Lower lobe of right lung (tissue), 2 donors: ENCODE measurements at regions not wholly inside any gene's neighbourhood (a gene's known extent, or its start where the extent isn't known, plus 50 kb on each side); places are given as distances from the start of the nearest gene placed in this dataset.
"Not testable (repeated sequence)": the region's sequence is repeated elsewhere in the genome, so short reads cannot be mapped to it uniquely, and the experiment has no call there.

Source experiments
- ATAC-seq, 2 donors: fragments of 200-7000 bp; cut with Tn5 transposase; one replicate each; pipeline ENCODE4 v1.9.1; 2020 to 2022; ENCODE audit warnings: mild to moderate bottlenecking in 2 of 2, moderate library complexity in 2 of 2
- DNase-seq: peaks from one replicate; pipeline ENCODE4 v3.0.0-alpha.2; 2020
- H3K27ac ChIP-seq: fragments of 200-600 bp; one replicate; pipeline ENCODE4 v1.8.0; 2022
- H3K27me3 ChIP-seq: fragments of 200-600 bp; one replicate; pipeline ENCODE4 v1.8.0; 2022; ENCODE audit warnings: low read depth
- H3K36me3 ChIP-seq: fragments of 200-600 bp; one replicate; pipeline ENCODE4 v1.8.0; 2022; ENCODE audit warnings: mild to moderate bottlenecking
- H3K4me1 ChIP-seq: fragments of 200-600 bp; one replicate; pipeline ENCODE4 v1.8.0; 2022
- H3K4me3 ChIP-seq: fragments of 200-600 bp; one replicate; pipeline ENCODE4 v1.8.0; 2022; ENCODE audit warnings: mild to moderate bottlenecking
- H3K9me3 ChIP-seq: fragments of 200-600 bp; one replicate; pipeline ENCODE4 v1.8.0; 2022
- intact Hi-C: fragments of 100-400 bp; cut with DNase I; formaldehyde crosslinking; loops from one replicate; pipeline ENCODE4 v1.11.0; 2022
- TF ChIP-seq, protein P1 (sequence below): fragments of 200-600 bp; IDR thresholded peaks from one replicate; pipeline ENCODE4 v1.8.0; 2022; ENCODE audit warnings: antibody characterized with exemption, mild to moderate bottlenecking
- donor health status: DM: no; HTN: yes; CAD: no; lungs with severe emphysema.

DNA sequence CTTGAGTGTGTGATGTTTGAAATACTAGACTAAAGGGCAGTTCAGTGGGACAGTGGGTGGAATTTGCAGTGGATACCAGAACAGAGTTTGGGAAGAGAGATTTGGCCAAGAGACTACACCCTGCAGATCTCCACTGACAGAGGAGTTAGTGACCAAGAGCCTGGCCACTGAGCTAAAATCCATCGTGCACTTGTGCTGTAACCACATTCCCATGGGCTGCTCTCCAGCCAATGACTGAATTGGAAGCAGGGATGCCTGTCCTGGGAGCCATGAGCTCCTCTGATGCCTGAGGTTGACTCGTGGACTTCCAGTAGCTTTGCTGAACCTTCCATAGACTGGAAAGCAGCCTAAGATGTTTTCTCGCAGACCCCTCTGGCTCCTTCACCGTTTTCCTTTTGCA is 296.1 kb downstream of the TRIML1 start:
- no peak for ATAC-seq
- TF ChIP-seq, protein P1, sequence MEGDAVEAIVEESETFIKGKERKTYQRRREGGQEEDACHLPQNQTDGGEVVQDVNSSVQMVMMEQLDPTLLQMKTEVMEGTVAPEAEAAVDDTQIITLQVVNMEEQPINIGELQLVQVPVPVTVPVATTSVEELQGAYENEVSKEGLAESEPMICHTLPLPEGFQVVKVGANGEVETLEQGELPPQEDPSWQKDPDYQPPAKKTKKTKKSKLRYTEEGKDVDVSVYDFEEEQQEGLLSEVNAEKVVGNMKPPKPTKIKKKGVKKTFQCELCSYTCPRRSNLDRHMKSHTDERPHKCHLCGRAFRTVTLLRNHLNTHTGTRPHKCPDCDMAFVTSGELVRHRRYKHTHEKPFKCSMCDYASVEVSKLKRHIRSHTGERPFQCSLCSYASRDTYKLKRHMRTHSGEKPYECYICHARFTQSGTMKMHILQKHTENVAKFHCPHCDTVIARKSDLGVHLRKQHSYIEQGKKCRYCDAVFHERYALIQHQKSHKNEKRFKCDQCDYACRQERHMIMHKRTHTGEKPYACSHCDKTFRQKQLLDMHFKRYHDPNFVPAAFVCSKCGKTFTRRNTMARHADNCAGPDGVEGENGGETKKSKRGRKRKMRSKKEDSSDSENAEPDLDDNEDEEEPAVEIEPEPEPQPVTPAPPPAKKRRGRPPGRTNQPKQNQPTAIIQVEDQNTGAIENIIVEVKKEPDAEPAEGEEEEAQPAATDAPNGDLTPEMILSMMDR, result no peak
- Histone ChIP-seq H3K9me3 (no peaks in the 10 kb centered on the region), H3K27me3 (no peaks in the 10 kb centered on the region), H3K4me3 (no peak overlapping the region), H3K36me3 (no peaks in the 10 kb centered on the region), H3K4me1 (no peaks in the 10 kb centered on the region), H3K27ac (no peak overlapping the region)
- DNase-seq, result no peak
- intact Hi-C loops, result no loop called here

DNA sequence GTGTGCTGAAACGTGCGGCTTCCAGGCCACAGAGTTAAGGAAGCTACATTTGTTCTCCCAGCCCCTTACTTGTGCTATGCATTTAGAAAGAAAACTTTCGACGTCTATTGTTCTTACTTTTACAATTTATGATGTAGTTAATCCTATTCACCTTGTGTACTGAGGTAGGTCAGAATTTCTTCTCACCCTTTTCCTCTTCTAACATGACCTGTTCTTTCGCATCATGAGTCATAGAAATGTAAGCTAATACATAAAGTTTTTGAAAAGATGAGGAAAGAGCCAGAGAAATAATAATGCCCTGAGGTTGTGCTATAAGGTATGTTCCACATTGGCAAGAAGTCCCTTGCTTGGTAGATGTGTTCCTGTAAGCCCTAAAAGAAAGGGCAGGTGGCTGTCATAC is 298.3 kb downstream of the TRIML1 start:
- no peaks in the 10 kb centered on the region for H3K27me3 ChIP-seq
- no peak for ATAC-seq

DNA sequence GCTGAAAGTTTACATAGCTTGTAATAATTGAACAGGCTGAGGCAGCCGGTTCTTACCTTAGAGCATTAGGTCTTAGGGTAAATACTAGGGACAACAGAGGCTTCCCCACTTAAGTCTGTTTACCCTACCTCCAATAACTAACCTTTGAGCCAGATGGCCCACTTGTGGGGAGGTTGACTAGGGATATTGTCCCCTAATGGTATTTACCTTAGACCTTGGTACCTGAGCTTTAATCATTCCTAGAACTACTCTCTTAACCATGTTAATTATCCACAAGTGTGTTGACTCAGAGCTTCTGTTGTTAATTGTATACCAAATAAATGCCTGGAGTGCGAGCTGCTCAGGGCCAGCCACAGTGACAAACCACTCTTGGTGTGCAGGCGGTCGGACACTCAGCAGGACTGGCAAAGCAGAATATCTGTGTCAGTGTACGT is 299.2 kb downstream of the TRIML1 start:
- H3K27me3 ChIP-seq, intact Hi-C loops, ATAC-seq, H3K4me1 ChIP-seq, H3K9me3 ChIP-seq, DNase-seq, H3K27ac ChIP-seq, H3K4me3 ChIP-seq, H3K36me3 ChIP-seq: not testable (repeated sequence)

More for the DNA sequence above, 298.3 kb downstream of the TRIML1 start:
- H3K9me3 ChIP-seq, result no peaks in the 10 kb centered on the region
- TF ChIP-seq, protein P1, result no peak
- no peak for DNase-seq
- H3K4me3 ChIP-seq, result no peak overlapping the region
- H3K36me3 ChIP-seq, result no peaks in the 10 kb centered on the region
- H3K4me1 ChIP-seq, result no peaks in the 10 kb centered on the region
- intact Hi-C loops, result no loop called here
- no peak overlapping the region for H3K27ac ChIP-seq

DNA sequence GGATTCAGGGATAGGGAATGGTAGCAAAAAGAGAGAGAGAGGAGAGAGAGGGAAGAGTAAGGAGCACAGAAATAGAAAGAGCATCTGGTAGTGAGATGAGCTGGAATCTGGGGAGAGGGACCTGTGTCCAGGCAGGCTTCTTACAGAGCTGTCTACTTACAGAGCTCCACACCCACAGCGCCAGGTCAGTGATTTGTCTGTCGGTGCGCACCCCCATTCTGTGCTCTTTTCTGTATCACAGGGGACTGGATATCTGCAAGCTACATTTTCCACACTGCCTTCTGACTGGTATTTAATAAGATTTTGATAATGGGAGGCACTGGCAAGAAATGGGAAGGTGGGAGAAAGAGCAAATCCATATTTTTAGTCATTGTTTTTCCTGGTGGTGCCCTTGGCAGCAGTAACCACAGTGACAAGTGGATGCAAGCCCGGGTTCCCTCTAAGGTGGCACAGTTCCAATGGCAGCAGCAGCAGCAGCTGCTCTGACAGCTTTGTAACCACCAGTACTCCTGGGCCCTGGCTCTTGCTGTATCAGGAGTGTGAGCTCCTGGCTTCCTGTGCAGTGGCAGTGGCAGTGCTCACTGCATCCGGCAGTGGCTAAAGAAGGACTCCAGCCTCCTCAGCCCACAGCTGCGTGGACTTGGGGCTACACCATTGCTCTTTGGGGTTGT is 300.5 kb downstream of the TRIML1 start:
- Histone ChIP-seq H3K9me3 (no peaks in the 10 kb centered on the region), H3K4me1 (no peaks in the 10 kb centered on the region), H3K36me3 (no peaks in the 10 kb centered on the region), H3K27me3 (no peaks in the 10 kb centered on the region), H3K27ac (no peak overlapping the region), H3K4me3 (no peak overlapping the region)
- TF ChIP-seq, protein P1, result no peak
- intact Hi-C loops, result no loop called here
- DNase-seq (no peak), ATAC-seq (peak in 1 of 2 donors; percentile 37)

DNA sequence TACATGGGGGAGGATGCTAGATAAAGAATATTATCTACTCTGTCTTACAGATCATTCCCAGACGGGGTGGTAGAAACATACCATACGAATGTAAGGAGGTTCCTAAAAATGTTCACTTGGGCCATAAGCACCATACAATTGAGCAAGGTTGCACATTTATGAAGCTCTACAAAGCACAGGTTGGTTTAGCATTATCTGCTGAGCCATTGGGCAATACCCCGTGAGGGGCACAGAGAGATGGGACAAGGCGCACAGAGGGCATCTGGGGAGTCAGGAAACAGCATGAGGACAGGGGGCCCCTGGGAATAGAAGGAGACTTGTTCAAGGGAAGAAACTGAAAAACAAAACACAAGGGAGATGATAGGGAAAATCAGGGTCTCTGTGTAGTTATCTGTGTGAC is 305.3 kb downstream of the TRIML1 start:
- TF ChIP-seq, protein P1, result no peak
- Histone ChIP-seq H3K9me3 (no peaks in the 10 kb centered on the region), H3K27ac (no peak overlapping the region), H3K4me3 (no peak overlapping the region), H3K4me1 (no peaks in the 10 kb centered on the region), H3K27me3 (no peaks in the 10 kb centered on the region), H3K36me3 (no peaks in the 10 kb centered on the region)
- no peak for ATAC-seq
- intact Hi-C loops, result no loop called here
- DNase-seq, result no peak

DNA sequence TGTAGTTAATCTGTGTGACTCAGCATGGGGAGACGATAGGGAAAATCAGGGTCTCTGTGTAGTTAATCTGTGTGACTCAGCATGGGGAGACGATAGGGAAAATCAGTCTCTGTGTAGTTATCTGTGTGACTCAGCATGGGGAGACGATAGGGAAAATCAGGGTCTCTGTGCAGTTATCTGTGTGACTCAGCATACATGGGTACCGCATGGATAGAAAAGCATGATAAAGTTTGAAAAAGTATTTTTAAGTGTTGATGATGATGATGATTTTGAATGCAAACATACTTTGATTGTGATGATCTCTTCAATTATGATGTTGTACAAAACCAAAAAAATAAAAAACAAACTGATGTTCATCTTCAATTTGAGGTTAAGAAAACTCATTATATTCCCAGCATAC is 309.8 kb downstream of the TRIML1 start:
- H3K4me3 ChIP-seq, H3K36me3 ChIP-seq, H3K9me3 ChIP-seq, ATAC-seq, intact Hi-C loops, H3K27me3 ChIP-seq, H3K4me1 ChIP-seq, H3K27ac ChIP-seq, DNase-seq: not testable (repeated sequence)
